GM18502 (cell line): ENCODE measurements at regions not wholly inside any gene's neighbourhood (a gene's known extent, or its start where the extent isn't known, plus 50 kb on each side); places are given as distances from the start of the nearest gene placed in this dataset.

Experiments
- ATAC-seq: cut with Tn5 transposase; IDR thresholded peaks from one replicate; pipeline ENCODE4 v1.9.1; 2021; ENCODE audit warnings: mild to moderate bottlenecking; ENCODE audit not compliant: unreplicated experiment, poor library complexity

DNA sequence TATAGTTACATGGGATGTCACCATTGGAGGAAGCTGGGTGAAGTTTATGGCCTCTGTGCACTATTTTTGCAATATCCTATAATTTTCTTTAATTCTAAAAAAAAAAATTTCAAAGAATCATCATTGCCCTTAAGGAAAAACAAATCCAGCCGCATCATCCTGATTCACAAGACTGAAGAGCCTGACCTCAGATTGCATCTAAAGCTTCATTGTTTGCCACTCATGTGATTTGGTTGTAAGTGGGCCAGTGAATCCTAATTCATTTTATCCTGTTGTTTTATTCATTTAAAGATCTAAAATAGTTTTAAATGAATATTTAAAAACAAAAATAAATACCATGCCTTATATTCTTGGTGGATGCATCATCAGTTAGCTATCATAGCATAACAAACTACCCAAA lies 504.5 kb downstream of the TBC1D4 start:
- ATAC-seq: no peak

GRCh38 chr13:74975111-74975510 lies 506.9 kb downstream of the TBC1D4 start:
- ATAC-seq: no peak

DNA sequence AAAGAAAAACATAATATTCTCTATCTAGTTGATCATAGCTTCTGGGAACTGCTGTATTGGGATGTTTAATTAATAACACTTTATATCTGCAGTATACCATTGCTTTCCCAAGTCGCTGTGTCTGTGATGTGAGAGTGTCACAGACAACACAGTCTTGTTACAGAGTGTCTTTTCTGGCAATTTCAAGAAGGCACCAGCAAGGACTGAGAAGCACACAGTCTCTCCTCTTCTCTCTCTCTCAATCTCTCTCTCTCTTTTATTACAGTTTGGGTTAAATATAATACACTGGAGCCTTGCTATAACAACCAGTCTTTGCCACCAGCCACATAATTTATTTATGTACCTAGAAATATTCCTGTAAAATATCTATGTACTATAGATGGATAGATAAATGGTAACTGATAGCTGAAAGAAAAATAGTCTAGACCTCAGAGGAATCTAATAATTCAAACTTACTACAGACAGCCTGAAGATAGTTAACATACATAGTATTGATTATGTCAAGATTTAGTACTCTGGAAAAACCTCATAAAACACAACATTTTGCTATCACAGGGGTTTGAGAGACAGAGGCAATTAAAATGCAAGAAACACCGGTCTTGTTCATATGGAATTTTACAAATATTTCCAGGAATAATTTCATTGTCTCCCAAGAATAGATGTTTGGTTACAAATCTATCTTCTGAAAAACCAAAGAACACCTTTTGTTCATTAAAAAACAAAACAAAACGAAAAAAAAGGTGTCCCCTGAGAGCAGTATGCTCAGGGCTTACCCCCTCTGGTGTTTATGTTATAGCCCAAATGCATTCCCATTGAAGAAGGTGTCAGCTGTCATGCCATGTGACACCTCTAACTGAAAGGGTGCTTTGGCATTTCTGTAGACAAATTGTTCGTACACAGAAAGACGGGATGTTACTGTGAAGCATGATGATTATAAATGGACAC lies 507.8 kb downstream of the TBC1D4 start:
- ATAC-seq: no peak

GRCh38 chr13:74969419-74969818 lies 512.5 kb downstream of the TBC1D4 start:
- ATAC-seq: no peak

GRCh38 chr13:74966814-74967424 lies 515.0 kb downstream of the TBC1D4 start:
- ATAC-seq: no peak

DNA sequence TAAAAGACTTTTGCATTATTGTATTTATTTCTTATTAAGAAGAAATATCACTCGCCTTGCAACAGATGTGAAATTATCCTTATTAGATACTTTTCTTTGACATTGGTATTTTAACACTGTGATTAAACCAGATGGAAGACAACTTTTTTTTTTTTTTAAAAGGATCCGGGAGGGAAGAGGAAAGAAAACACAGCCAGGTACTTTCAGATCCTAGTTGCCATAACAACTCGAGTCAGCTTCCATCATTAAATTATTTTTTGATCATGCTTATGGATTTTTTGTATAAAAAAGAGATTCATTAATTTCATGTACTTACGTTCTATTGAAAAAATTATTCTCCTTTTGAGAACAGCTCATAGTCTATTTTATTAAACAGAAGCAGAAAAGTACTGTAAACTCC lies 515.7 kb downstream of the TBC1D4 start:
- no peak for ATAC-seq

DNA sequence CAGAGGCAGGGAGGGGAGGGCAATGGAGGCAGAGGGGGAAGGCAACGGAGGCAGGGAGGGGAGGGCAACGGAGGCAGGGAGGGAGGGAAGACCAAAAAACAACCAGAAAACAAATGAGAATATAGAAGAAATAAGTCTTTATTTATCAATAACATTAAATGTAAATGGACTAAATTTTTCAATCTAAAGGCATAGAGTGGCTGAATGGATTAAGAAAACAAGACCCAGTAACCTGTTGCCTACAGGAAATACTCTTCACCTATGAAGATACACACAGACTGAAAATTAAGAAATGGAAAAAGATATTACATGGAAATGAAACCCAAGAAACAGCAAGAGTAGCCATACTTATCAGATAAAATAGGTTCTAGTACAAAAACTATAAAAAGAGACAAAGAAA lies 536.3 kb downstream of the TBC1D4 start:
- ATAC-seq: no peak

DNA sequence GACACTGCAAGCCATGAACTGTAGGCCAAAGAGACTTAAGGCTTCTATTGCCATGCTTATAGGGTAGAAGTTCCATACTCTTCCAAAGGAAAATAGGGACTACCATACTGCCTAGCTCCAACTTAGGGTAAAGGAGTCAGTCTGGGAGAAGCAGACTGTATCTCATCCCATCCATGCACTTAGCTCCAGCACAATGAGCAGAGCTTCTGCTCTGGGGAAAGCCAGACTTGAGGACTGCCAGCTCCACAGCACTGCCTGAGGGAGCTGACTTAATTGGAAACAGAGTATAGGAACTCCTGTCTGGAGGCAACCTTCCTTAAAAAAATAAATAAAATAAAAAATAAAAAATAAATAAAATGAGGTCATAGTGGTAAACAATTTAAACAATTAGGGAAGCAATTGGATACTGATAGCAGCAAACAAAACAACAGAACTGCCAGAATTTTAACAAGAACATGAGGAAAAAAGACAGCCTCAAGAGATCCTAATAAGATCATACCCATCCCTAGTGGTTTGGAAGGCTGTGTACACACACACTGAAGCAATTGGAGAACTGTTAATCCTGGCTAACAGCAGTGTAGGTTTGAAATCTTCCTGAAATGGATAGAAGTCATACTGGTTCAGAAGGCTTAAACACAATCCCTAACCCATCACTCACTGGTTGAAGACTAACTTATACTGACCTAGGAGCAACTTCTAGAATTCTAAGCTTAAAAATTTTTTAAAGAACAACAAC lies 550.1 kb downstream of the TBC1D4 start:
- ATAC-seq: no peak

DNA sequence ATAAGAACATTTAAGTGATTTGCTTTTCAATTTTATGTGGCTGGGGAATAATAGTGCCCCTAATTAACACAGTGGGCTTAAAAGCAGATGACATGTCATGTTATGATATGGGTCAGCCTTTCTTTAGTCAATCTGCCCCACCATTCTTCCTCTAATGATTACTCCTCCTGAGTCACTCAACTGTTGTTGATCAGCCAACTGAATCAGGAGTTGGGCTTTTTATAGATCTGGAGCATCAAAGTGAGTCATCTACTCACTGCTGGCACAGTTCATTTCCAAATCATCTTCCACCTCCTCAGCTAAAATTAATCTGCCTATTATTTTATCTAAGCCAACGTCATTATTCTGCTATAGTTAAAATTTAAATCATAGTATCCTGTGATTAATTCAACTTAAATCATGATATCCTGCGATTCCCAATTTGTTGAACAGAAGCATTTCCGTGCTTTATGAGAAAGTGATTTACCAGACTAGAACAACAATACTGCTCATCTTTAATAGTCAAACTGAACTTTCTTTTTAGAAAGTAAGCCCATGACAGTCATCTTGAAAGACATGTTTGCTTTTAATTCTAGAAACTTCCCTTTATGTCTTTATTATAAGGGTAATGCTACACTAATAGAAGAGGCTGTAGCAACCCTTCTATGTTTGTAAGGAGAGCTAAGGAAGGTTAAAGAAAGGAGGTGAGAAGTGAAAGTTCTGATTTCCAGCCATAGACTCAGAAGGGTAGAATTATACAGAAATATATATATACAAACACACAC lies 551.4 kb downstream of the TBC1D4 start:
- ATAC-seq: peak; percentile 72

DNA sequence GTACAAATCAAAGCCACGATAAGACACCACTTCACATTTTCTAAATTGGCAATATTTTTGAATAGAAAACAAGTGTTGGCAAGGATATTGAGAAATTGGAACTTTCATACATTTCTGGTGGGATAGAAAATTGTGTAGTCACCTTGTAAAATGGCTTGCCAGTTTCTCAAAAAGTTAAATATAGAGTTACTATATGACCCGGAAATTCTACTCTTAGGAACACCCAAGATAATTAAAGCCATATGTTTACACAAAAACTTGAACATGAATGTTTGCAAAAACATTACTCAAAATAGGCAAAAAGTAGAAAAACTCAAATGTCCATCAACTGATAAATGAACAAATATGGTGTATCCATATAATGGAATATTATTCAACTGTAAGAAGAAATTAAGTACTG lies 552.5 kb downstream of the TBC1D4 start:
- ATAC-seq: no peak

- no peak for ATAC-seq
These were observed 554.1 kb downstream of the TBC1D4 start for GRCh38 chr13:74927823-74928222.

DNA sequence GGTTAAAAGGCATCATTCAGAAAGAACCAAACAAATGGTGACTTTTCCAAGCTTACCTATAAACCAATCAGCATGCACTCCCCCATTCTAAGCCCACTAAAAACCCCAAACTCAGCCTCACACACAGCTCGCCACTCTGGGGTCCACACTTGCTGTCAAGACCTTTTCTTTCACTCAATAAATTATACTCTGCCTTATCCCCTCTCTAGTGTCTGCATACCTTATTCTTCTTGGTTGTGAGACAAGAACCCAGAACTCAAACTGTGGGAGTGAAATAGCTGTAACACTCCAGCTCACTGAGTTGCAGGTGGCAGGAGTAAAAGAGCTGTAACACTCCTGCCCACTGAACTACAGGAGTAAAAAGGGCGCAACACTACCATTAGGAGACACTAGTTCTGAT lies 559.0 kb downstream of the TBC1D4 start:
- no peak for ATAC-seq

DNA sequence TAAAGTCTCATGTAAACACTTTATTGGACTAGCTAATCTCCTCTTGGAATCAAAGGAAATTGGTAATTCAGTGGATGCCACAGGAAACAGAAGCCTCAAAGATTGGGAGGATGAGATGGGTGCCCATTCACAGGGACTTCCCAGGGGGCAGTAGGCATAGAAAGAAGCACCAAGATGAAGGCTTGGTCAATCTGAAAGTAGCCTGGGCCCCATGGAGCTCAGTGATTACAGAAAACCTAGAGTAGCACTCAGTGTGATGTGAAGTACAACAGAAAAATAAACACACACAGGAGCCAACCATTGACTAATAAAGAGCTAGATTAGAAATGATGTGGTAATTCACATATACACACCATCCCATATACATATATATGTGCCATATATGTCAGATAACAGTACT lies 560.6 kb downstream of the TBC1D4 start:
- peak; percentile 65 for ATAC-seq

DNA sequence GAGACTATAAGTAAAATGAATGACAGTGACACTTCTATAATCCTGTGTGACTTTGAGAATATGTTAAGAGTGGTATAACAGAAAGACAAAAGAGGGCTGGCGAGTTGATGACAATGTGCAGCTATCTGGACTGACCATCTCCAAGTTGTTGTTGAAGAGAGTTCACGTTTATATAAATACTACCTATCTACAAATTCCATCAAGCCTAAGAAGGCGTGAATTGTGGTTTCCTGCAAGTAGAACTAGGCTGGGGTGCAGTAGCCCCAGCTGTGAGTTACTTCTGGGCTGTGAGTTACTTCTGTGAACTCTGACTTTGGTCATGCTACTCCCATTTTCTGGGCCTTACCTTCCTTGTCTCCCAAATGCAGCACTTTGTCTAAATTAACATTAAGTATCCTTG lies 561.0 kb downstream of the TBC1D4 start:
- peak; percentile 61 for ATAC-seq

DNA sequence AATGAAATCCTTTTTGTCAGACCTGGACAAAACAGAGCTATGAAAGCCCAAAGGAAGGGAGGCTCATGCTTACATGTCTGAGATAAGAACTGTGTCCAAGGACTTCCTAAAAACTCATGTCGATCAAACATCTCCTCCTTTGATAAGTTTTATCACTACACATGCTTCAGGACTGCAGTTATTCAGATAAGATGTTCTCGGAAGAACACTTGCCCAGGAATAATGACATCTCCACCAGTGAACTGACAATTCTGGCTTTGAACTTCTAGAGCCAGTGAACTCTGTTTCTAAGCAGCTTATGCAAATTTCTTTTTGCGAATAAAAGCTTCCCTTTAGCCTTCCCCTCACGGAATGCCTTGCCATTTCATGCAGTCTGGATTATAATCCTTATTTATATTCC lies 561.6 kb downstream of the TBC1D4 start:
- ATAC-seq: peak; percentile 23

- peak; percentile 44 for ATAC-seq
These were observed 562.1 kb downstream of the TBC1D4 start for GRCh38 chr13:74919914-74920313.

- no peak for ATAC-seq
These were observed 569.1 kb downstream of the TBC1D4 start for GRCh38 chr13:74912898-74913297.

DNA sequence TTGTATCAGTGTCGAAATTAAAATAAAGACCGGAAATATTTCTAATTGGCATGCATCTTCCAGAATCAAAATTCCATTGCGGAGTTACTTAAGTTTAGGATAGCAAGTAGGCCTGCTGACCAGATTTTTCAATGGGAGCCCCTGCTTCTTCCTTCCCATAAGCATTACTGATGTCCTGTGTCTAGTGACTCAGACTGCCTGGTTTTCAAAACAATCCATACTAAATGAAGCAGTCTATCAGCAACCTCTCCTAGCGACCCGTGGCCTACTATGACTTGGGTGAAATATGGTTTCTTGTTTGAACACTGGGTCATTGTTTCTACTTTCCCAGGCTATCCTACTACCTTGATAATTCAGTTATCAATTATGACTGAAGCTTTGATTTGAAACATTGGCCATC lies 571.6 kb downstream of the TBC1D4 start:
- ATAC-seq: no peak

DNA sequence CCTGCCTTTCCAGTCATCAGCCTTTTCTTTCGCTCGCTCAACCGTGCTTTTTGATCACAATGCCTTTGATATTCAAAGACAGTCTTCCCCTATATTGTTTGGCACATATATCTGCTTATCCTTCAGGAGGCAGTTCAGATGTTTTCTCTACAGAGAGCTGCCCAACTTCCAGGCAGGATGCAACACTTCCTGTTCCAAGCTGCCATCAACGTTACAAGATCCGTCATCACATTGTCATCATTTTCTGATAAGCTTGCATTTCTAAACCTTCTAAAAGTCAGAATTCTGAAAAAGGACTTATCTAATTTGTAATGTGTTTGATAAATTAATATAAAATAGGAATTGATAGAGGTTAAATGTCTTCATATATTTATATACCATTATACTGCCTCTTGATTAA lies 574.2 kb downstream of the TBC1D4 start:
- no peak for ATAC-seq

DNA sequence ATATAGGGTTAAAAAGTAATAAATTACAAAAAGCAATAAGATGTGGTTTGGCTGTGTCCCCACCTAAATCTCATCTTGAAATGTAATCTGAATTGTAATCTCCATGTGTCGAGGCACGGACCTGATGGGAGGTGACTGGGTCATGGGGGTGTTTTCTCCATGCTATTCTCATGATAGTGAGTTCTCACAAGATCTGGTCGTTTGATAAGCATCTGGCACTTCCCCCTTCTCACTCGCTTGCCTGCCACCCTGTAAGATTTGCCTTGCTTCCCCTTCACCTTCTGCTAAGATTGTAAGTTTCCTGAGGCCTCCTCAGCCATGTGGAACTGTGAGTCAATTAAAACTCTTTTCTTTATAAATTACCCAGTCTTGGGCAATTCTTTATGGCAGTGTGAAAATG lies 577.4 kb downstream of the TBC1D4 start:
- no peak for ATAC-seq
